ENCODE measurements at regions not wholly inside any gene's neighbourhood (a gene's known extent, or its start where the extent isn't known, plus 50 kb on each side); places are given as distances from the start of the nearest gene placed in this dataset.

DNA sequence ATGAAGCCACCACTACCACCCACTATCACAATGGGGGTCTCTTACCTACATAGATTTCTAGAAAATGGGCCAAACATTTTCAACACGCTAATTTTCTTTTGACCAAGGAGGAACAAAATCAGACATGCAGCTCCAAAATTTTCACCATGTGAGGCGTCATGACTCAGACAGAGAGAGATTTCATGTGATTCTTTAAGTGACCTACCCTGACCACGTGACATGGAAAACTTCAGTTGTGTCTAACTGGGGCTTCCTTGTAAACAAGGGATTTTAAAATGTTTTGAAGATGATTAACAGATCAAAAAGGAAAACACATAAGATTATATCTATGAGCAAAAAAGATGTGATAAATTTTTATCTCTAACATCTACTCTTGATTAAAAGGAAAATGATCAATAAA is 199.2 kb downstream of the TBXT start:
- DNase-seq (ENCODE audit: low read depth), result no peak
- TF ChIP-seq CTCF (IDR thresholded peaks at IDR 0.05; ENCODE audit: control insufficient read depth, insufficient read depth, low read depth, low read length, missing control alignments), result no peak
- H3K4me3 ChIP-seq (ENCODE audit: control insufficient read depth, low read depth, low read length), result no peak overlapping the region

- no peak for DNase-seq (ENCODE audit: low read depth)
- no peak overlapping the region for H3K4me3 ChIP-seq (ENCODE audit: control insufficient read depth, low read depth, low read length)
- no peak for TF ChIP-seq CTCF (IDR thresholded peaks at IDR 0.05; ENCODE audit: control insufficient read depth, insufficient read depth, low read depth, low read length, missing control alignments)
Observed at GRCh38 chr6:165967810-165968407, 199.7 kb downstream of the TBXT start.

DNA sequence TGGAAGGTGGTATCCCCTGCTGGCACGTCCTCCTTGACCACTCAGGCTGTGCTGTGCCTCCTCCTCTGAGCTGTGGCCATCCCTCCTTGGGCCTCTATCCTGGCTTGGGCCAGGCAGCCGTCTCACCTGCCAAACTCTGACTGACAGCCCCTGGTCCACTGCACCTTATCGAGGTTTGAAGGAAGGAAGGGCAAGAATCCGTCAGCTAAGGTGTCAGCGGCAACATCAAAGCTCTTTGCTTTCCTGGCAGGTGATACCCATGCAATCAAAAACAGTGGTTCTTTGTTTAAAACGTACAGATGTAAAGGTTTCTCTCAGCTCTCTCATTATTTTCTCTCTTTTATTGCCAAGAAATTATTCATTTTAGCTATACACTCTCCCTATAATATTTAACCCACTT is 203.9 kb downstream of the TBXT start:
- no peak overlapping the region for H3K4me3 ChIP-seq (ENCODE audit: control insufficient read depth, low read depth, low read length)
- no peak for TF ChIP-seq CTCF (IDR thresholded peaks at IDR 0.05; ENCODE audit: control insufficient read depth, insufficient read depth, low read depth, low read length, missing control alignments)
- DNase-seq (ENCODE audit: low read depth), result no peak

DNA sequence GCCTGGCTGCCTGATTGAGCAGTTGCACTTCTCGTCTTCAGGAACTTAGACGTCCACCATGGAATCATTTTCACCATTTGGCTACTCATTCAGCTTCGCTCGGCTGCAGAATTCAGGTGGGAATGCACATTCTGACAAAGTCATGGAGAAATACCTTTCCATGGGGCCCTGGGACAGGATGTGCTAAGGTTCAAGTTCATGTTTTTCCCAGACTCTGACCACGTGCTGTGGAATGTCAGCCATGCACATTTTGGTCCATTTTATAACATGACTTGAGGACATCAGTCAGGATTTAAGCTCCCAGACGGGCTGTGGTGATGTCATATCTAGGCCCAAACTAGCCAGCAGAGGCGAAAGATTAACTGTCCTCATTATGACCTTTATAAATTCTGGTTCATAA is 205.3 kb downstream of the TBXT start:
- no peak for TF ChIP-seq CTCF (IDR thresholded peaks at IDR 0.05; ENCODE audit: control insufficient read depth, insufficient read depth, low read depth, low read length, missing control alignments)
- no peak overlapping the region for H3K4me3 ChIP-seq (ENCODE audit: control insufficient read depth, low read depth, low read length)
- no peak for DNase-seq (ENCODE audit: low read depth)

DNA sequence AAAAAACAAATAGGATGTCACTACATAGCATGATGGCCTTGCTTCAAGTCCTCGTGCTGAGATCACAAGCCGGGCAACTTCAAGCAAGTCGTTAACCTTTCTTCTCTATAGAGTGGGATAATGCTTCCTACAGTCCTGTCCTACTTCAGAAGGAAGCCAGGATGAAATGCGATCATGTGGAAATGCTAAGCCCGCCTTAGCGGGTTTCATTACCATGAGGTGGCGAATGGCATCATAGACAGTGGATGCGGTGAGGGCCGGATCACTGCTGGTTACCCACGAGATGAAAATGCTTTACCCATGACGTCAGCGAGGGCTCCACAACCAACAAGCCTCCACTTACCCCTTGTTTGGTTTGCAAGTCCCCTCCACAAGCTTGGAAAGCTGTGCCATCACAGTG is 206.4 kb downstream of the TBXT start:
- DNase-seq (ENCODE audit: low read depth), result no peak
- TF ChIP-seq CTCF (IDR thresholded peaks at IDR 0.05; ENCODE audit: control insufficient read depth, insufficient read depth, low read depth, low read length, missing control alignments), result no peak
- no peak overlapping the region for H3K4me3 ChIP-seq (ENCODE audit: control insufficient read depth, low read depth, low read length)

DNA sequence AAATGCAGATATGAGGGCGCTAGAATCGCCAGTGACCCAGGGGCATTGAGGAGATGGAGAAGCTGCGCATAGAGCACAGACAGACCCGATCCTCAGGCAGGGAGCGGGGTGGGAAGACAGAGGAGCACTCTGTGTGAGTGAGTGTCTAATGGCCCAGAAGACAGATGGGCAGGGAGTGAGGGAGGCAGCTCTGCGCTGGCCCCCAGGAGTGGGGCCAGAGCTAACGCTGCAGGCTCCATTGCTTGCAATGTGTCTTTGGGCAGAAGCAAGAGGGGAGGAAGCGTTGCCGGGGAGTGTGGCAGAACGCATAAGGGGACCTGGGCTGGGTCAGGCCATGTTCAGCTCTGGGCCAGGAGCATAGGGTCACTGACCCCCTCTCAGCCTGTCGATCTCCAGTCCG is 207.0 kb downstream of the TBXT start:
- no peak for DNase-seq (ENCODE audit: low read depth)
- no peak for TF ChIP-seq CTCF (IDR thresholded peaks at IDR 0.05; ENCODE audit: control insufficient read depth, insufficient read depth, low read depth, low read length, missing control alignments)
- H3K4me3 ChIP-seq (ENCODE audit: control insufficient read depth, low read depth, low read length), result no peak overlapping the region

DNA sequence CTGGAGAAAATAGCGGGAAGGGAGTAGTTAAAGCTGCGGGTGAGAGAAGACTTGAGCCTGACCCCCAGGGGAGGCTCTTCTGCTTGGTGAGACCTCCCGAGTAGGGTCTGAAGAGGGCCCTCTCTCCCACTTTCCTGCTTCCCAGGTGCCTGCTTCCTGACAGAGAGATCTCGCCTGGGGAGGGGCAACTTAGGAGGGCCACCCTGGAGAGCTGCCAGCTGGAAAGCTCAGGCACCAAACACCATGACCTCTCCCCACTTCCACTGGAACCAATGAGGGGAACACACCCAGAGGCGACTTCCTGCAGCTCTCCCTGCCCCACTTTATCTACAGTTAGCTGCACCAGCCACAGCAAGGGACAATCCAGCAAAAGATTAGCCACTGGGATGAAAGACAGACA is 208.0 kb downstream of the TBXT start:
- TF ChIP-seq CTCF (IDR thresholded peaks at IDR 0.05; ENCODE audit: control insufficient read depth, insufficient read depth, low read depth, low read length, missing control alignments), result no peak
- no peak for DNase-seq (ENCODE audit: low read depth)
- H3K4me3 ChIP-seq (ENCODE audit: control insufficient read depth, low read depth, low read length), result no peak overlapping the region

Data from AG09309 (cell line).